NCI-H82 (cell line): ENCODE measurements at regions not wholly inside any gene's neighbourhood (a gene's known extent, or its start where the extent isn't known, plus 50 kb on each side); places are given as distances from the start of the nearest gene placed in this dataset.

Experiments used
- DNase-seq: peaks from one replicate; lab custom pipeline; 2025; lab: John Stamatoyannopoulos, UW

DNA sequence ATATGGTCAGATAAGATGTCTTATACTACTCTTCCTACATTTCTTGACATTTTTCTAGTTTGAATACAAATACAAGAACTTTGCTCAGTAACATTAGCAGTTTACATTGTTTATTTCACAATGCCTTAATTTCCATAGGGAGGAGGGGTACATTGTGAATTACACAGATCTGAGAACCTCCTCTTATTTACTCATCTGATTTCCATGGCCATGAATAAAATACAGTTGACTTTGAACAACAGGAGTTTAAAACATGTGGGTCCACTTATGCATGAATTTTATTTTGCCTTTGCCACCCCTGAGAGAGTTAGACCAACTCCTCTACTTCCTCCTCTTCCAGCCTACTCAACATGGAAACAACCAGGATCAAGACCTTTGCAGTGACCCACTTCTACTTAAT, 67.7 kb downstream of the MGST1 start:
- DNase-seq = no peak

DNA sequence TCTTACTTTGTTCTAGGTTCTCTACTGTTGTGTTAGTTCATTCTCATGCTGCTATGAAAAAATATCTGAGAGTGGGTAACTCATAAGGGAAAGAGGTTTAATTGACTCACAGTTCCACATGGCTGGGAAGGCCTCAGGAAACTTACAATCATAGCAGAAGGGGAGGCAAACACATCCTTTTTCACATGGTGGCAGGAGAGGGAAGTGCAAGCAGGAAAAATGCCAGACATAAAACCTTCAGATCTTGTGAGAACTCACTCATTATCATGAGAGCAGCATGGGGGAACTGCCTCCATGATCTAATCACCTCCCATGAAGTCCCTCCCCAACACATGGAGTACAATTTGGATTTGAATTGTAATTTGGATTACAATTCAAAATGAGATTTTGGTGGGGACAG, 69.6 kb downstream of the MGST1 start:
- DNase-seq = no peak

DNA sequence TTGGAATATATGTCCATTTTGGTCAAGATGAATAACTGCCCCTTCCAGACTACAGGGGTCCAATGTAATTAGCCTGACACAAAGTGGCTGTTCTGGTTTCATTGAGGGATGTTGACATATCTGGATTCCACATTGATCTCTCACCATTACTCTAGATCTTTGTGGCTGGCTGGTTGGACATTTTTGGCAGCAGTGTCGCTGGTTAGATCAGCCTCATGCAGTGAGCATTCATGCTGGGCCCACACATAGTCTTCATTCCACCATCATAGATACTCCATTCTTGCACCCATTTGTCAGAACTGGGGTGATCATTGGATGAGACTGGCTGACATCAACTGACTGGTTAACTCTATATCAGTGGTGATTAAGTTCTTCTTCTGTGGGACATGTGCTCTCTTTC, 74.4 kb downstream of the MGST1 start:
- no peak for DNase-seq

DNA sequence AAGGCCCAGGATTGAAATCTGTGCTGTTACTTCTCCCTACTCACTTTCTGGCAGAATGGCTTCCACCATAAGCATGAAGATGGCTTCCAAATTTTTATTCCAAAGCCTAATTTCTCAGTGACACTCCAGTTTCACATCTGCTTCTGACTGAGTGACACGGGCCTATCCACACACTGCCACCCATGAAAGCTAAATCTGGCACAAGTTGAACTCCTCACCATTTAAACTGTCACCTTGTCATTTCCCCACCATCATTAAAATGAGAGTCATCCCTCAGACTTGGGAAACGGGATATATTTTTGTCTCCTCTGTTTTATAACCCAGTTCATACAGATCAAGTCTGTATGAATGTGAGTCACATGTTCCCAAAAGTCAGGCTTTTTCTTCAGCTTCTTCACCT, 77.1 kb downstream of the MGST1 start:
- no peak for DNase-seq

DNA sequence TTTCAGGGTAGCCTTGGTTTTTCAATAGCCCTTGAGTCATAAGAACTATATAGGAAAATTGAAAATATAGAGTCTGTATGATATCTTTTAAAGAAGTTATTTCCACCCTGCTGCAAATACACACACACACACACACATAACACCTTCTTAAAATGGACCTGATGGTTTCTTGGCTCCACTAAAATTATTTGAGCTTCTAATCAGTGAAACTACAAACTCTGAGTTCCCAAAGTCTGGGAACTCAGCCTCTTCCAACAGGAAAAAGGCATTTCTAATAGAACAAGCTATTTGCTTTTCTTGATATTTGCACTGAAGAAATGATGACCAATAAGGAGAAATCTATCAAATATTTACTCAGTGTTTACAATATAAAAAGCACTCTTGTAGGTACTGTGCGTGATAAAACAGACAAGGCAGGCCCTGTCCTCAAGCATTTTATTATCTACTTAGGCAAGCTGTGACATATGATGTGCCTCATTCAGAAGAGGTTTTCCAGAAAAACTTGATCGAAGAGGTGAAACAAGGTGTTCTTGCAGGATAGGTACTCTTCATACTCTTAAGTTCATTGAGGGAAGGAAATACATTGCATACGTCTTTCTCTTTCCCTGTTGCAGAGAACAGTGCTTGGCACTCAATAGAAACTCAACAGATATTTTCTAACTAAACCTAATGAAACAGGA, 88.6 kb downstream of the MGST1 start:
- DNase-seq = no peak

DNA sequence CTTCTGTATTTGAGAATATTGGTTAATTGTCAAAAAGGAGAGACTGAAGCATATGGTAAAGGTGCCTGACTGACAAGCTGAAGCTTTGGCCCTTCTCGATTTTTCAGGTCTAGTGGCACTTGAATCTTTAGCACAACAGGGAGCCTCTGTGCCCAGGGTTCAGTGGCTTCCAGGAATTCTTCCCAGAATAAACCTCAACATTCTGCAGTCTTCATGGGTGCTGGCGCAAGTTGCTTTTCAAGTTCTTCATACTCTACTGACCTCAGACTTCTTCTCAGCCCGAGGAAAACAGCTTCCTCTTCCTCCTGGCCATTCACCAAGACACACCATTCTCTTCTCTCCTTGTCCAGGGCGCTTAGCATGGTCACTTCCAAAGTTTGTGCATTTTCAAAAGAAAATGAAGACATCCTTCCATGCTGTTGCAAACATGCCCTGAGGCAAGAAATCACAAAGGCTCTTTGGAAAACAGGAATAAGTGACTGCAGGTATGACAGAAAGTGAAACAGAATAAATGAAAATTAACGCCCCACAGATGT, 89.9 kb downstream of the MGST1 start:
- DNase-seq = no peak

DNA sequence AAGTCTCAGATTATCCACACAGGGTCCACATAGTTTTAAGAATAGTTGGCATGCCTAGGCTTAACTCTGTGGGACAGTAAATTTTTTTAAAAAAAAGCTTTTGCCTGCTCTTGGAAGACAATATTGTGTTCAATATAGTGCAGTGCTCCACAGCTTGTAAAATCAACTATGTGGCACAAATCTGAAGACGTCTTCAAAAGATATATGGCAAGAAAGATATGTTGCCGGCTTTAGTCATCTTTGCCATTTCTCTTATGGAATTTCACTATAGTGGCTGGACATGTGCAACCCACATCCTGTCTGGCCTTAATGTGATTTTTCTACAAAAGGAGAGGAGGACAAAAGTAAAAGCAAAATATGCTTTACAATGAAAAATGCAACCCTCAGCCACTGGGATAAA, 90.5 kb downstream of the MGST1 start:
- no peak for DNase-seq

DNA sequence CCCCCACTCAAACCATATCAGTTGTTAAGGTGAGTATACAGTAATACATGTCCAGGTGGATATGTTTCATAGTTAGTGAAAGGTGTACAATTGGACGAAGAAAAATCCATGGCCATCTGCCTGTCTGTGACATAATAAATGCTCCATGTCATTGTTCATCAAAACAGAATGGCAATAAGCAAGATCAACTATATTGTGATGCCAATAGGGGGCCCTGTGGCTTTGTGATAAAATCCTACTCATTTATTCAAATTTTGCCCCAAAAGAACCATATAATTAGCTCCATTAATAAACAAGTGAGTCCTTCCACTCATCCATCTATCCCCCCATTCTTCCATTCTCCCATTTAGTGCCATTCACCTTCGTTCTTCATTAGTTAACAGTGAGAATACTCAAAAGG, 102.0 kb downstream of the MGST1 start:
- no peak for DNase-seq

DNA sequence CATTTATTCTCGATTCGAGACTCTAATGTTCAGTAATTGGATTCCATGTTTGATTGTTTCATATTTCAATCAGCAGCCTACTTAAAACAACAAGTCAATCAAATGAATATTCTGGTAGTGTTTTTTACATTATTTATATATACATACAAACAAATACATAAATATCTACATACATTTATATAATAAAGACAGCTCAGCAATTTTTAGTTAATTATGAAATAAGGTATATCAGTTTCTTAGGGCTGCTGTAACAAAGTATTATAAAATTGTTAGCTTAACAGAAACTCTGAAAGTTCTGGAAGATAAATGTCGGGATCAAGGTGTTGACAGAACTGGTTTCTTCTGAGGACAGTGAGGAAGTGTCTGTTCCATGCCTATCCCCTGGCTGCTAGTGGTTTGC, 105.9 kb downstream of the MGST1 start:
- no peak for DNase-seq

DNA sequence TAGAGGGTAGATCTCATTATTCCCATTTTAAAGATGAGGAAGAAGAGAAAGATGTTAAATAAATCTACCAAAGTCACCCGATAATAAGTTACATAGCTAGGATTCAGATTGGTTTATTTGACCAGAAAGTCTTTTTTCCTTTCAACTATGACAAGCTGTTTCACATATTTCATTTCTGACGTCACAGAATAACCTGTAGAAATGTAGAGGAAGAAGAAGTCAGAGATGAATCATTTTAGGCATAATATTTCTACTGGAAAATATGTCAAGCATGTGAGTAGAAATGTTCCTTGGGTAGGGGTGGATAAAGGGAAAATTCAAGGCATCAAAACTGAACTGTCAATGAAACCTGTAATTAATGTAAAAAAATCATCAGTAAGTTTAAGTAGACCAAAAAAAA, 107.0 kb downstream of the MGST1 start:
- DNase-seq = no peak

DNA sequence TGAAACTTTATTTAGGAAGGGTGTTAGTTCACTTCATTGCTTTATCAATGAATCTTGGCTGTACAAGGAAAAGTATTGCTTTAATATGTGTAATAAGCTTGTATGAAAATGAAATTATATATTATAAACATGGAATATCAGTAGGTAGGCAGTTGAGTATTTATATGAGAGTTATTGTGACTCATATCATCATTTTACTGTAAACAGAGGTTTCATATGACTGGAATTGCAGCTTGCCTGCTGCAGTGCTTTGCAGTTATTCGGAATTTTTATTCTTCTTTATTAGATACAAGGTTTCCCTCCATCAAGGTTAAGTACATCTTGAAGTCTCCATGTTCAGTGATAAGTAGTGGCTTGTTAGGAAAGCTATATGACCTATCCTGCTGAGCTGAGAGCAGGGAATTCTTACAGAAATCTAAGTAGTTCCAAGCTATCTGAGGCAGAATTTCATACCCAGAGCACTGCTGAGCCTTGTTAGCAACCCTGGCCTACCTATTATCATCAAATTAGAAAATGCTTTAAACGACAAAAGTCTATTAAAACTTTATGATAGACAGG, 111.2 kb downstream of the MGST1 start:
- no peak for DNase-seq

DNA sequence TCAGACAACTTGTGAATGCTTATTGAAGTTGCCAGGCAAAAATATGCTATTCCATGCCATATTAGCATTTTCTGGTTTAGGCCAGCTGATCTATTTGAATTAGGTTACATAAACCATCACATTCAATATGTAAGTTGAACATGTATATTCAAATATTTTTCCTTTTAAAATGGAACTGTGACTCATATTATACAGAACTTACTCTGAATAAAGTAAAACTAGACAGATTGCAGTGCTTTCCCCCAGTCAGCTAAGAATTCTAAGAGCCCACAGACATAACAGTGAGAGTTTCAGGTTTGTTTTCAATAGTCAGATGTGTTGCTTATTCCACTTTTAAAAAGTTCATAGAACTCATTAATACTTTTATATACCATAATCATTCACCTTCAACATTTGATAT, 119.8 kb downstream of the MGST1 start:
- DNase-seq = no peak

DNA sequence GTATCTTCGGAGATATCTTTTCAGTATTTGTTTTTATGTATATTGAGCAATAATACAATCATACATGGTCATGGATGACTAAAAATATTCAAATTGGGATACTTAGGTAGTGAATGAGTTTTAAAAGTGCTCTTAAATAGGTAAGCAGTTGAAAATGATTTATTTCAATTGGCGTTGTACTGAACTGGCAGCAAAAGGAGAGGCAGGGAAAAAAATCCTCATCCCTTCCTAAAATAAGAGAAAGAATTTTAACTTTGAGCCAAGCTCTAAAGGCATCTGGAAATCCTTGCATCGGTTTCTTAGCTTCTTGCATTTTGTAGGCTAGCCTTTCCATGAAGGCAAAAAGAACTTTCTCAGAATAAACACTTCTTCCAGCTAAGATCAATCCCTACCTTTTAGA, 125.2 kb downstream of the MGST1 start:
- no peak for DNase-seq

DNA sequence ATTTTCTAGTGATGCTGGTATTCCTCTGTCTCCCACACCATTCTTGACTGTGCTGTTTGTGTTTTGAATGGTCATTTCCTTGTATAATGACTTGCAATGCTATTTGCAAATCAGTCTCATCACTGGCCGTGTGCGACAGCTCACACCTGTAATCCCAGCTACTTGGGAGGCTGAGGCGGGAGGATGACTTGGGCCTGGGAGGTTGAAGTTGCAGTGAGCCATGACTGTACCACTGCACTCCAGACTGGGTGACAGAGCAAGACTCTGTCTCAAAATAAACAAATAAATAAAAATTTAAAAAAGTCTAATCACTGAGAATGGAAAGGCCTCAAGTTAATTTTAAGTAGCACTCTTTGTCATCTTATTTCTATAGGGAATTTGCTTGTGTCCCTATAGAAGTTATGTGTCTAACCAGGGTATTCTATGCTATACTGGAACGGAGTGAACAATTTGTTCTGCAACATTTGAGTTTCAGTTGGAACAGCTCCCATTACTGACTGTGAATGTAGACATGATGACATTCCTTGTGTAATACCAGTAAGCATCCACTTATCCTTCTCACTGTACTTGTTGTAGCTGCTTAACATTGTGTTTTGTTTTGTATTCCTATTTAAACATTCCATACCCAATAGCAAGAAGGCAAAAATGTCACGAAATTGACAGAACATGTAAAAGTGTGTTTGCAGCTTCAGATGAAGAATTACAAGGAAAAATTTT, 126.3 kb downstream of the MGST1 start:
- DNase-seq = no peak

DNA sequence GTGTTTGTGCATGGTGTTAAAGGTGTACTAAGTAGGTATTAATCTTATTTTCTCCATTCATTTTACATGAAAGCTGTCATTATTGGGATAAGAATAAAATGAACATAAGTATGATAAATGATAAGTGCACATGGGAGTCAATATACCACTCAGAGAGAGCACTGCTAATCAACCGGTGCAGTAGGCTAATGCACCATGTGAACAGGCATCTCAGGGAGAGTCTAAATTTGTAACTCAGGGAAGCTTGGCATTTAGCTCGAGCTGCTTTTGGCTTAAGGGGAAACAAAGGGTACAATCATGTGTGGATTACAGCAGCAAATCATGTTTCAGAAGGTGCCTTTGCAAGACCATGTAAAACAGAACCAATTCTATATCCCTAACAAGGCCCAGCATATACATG, 127.4 kb downstream of the MGST1 start:
- peak; percentile 14 for DNase-seq

DNA sequence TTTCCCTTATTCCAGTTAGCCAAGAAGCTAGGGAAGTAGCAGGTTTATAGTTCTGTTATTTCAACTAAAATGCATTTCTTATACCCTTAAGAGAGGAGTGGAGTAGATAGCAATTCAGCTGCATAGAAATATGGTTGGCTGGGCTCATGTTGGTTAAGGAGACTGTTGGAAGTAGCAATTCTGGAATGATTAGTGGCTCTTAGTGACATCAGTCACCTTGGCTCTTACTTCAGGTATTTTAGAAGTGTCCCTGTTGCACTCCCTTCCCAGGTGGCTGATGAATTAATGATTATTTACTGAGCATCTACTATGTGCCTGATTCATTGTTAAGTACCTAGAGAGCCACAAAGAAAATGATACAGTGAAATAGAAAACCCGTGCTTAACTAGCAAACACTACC, 128.1 kb downstream of the MGST1 start:
- no peak for DNase-seq

DNA sequence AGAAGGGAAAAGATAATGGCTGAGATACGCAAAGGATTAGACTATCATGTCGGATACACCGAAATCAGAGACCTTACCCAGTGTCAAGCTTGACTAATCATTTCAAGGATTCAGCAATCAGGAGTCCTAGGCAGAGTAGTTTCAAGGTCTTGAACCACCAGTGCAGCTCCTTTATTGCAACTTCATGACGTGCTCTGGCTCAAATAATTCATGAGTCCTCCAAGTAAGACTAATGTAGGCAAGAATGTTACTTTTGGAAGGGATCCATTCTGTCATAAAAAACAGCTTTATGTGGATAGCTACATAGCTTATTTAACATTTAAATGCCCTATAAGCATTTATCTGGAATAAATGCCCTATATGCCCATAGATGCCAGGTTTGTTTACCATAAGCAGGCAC, 123.2 kb downstream of the LMO3 start:
- DNase-seq = no peak

DNA sequence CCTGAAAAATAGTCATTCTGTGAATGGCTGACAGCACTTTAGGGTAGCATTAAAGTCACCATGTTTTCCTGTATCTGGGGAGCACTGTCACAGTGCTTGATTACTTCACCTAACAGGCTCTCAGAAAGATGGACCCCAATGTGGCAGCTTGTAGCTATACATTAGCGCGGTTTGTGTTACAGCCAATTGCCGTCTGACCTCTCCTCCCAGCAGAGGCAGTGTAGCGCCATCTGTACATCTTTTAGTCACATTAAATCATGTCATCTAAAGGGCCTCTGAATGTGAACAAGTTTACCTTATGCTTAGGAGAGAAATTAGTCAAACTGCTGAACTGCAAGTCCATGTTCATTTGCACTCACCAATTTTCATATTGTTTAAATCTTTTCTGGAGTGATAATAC, 113.7 kb downstream of the LMO3 start:
- DNase-seq = no peak

DNA sequence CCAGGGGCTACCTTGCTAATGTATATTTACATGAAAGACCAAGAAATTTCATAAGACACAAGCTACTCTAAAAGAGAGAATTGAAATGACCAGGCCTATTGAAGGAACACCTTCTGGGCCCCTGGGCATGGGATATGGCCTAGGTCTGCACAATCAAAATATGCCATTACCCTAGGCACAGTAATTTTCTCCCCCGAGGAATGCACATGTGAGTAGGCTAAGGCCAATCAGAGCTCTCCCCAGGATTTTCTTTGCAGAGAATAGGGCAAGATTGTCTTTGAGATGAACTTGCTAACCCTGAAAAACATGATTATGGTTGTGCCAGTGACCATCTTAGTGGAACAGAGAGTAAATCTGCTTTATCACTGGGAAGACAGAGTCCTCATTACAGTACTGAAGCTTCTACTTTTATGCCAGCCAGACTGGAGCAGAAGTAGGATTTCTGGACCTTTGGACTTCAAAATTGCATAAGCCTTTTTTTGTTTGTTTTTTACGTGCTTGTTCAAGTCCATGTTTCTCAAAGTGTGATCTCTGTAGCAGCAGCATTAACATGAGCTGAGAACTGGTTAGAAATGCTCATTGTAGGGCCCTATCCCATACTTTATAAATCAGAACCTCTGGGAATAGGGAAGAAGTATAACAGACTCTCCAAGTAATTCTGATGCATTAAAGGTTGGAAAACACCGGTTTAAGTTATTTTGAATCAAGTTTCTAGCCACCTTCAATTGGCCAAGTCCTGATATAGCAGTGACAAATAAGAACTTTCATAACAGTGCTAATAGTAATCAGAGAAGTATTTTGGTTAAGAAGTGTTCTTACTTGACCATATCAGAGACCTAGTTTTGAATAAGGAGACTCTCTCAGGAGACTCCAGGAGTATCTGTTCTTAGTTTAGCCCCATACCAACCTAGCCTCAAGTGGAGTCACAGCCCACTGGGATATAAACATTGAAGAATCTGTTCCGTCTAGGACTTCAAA, 112.9 kb downstream of the LMO3 start:
- DNase-seq = no peak

DNA sequence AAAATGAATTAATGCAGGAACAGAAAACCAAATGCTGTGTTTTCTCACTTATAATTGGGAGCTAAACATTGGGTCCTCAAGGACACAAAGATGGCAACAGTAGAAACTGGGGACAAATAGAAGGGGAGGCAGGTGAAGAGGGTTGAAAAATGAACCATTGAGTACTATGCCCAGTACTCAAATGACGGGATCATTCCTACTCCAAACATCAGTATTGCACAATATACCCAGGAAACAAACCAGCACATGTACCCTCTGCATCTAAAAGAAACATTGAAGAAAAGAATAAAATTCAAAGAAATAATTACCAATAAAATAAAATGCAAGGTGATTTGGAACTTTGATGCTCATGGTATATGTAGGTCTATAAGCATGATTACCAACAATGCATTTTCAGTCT, 110.8 kb downstream of the LMO3 start:
- no peak for DNase-seq
